ENCODE measurements at regions not wholly inside any gene's neighbourhood (a gene's known extent, or its start where the extent isn't known, plus 50 kb on each side); places are given as distances from the start of the nearest gene placed in this dataset.

DNA sequence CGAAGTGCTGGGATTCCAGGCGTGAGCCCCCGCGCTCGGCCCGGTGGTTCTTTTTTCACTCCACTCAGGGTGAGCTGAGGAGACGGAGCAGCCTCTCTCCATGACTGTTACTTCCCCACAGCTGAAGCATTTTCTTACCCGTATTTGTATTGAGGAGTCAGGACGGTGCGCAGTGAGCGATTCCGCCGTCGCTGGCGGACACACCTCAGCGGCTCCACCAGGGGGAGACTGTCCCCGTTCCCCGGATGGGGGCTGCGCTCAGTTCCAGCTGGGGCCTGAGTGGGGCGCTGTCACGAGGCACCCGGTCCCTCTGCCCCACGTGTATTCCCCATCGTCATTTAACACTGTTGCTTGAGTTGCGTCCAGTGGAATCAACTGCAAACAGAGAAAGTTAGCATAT, 844.0 kb upstream of the FRG1 start:
- intact Hi-C loops (cut with DNase I; ENCODE audit: low total_unique reads), result no loop called here
- no peak for DNase-seq (ENCODE audit: low spot score in 2 of 2)
- no peak overlapping the region for H3K4me3 ChIP-seq (ENCODE audit: low read depth, poor library complexity, severe bottlenecking)
- 95% methylated on average over 25 of the region's 25 CpGs for WGBS, 2 donors
- TF ChIP-seq POLR2A (IDR thresholded peaks at IDR 0.05) (no peak), CTCF (IDR thresholded peaks at IDR 0.05) (no peak)

DNA sequence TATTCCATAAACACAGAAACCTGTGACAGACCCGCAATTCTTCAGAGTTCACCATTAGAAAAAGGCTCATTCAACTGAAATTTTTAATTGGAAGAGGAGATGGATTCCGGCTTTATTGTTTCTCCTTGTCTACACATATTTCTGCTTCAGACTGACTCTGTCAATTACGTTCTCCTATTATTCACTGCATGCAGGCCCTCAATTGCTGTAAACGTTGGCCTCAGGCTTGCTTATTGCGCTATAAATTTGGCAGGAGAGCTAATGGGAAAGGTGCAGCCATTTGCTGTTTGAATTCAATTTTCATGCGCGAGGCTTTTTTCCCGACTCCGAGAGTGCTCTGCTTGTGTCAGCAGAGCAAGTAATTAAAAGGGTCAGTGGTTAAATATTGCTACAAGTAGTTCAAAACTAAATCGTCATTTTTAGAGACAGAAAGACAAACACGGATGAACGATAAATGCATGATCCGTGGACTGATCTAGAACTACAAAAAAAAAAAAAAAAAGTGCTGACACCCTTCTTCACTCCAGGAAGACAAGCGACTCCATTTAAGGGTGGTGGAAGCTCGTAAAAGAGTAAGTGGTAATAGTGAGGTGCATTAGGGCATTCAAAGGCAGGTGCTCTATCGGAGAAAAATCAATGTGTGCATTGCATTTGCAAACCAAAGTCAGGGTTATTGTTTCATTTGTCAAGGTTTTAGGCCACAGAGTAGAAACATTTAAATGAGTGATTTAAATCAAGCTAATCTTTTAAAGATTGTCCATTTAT, 841.6 kb upstream of the FRG1 start:
- WGBS, 2 donors, result 77 to 84% methylated on average over 16 of the region's 16 CpGs
- DNase-seq (ENCODE audit: low spot score in 2 of 2), result no peak
- TF ChIP-seq CTCF (IDR thresholded peaks at IDR 0.05), result no peak
- no peak for TF ChIP-seq POLR2A (IDR thresholded peaks at IDR 0.05)
- intact Hi-C loops (cut with DNase I; ENCODE audit: low total_unique reads), result no loop called here
- no peak overlapping the region for H3K4me3 ChIP-seq (ENCODE audit: low read depth, poor library complexity, severe bottlenecking)

- 90 to 93% methylated on average over 11 of the region's 11 CpGs for WGBS, 2 donors
- intact Hi-C loops (cut with DNase I; ENCODE audit: low total_unique reads), result no loop called here
- TF ChIP-seq CTCF (IDR thresholded peaks at IDR 0.05) (no peak), POLR2A (IDR thresholded peaks at IDR 0.05) (no peak)
- DNase-seq (ENCODE audit: low spot score in 2 of 2), result no peak
- H3K4me3 ChIP-seq (ENCODE audit: low read depth, poor library complexity, severe bottlenecking), result no peak overlapping the region
Measured at GRCh38 chr4:189113389-189113888, 827.2 kb upstream of the FRG1 start.

DNA sequence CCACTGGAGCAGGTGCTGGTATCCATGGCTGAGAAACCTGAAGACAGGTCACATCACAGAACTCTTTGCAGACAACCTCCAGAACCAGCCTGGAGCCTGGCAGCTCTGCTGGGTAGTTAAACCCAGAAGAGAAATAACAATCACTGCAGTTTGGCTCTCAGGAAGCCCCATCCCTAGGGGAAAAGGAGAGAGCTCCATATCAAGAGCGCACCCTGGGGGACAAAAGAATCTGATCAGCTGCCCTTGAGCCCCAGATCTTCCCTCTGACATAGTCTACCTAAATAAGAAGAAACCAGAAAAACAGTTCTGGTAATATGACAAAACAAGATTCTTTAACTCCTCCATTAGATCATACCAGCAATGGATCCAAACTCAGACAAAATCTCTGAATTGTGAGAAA, 823.2 kb upstream of the FRG1 start:
- TF ChIP-seq CTCF (IDR thresholded peaks at IDR 0.05) (no peak), POLR2A (IDR thresholded peaks at IDR 0.05) (no peak)
- DNase-seq (ENCODE audit: low spot score in 2 of 2), result no peak
- intact Hi-C loops (cut with DNase I; ENCODE audit: low total_unique reads), result no loop called here
- WGBS, 2 donors, result 96% methylated on average over 1 of the region's 1 CpG
- no peak overlapping the region for H3K4me3 ChIP-seq (ENCODE audit: low read depth, poor library complexity, severe bottlenecking)

DNA sequence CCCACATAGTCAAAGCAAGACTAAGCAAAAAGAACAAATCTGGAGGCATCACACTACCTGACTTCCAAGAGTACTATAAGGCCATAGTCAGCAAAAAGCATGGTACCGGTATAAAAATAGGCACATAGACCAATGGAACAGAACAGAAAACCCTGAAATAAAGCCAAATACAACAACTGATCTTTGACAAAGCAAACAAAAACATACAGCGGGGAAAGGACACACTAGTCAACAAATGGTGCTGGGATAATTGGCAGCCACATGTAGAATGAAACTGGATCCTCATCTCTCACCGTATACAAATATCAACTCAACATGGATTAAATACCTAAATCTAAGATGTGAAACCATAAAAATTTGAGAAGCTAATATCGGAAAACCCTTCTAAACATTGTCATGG, 819.3 kb upstream of the FRG1 start:
- intact Hi-C loops (cut with DNase I; ENCODE audit: low total_unique reads), result no loop called here
- no peak for DNase-seq (ENCODE audit: low spot score in 2 of 2)
- no peak overlapping the region for H3K4me3 ChIP-seq (ENCODE audit: low read depth, poor library complexity, severe bottlenecking)
- WGBS, 2 donors, result 82 to 91% methylated on average over 4 of the region's 4 CpGs
- no peak for TF ChIP-seq POLR2A (IDR thresholded peaks at IDR 0.05)

DNA sequence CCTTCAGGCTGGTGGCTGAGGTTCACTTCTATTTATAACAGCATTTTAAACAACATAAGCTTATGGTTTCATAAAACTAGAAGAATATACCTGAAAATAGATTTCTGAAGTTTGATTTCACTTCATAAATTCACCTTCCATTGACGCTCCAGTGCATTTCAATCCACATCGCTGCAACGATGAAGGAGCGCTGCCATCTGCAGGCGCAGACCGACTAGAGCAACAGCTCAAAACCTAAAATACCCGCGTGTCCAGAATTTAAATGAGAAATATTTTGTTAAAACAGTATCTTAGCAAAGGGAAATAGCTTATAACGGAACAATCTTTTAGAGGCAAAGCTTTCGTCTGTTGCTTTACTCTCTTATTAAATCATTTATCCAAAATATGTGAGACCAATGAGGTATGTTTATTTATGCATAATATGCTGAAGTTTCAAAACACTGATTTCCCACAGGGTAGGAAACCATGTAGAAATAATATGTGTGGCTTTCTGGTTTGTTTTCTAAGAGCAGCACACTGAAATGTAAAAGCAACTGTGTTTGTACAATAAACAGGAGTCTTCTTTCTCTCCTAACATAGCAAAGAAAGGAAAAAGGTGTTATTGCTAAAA, 816.4 kb upstream of the FRG1 start:
- TF ChIP-seq POLR2A (IDR thresholded peaks at IDR 0.05) (no peak), CTCF (IDR thresholded peaks at IDR 0.05) (no peak)
- intact Hi-C loops (cut with DNase I; ENCODE audit: low total_unique reads), result no loop called here
- no peak overlapping the region for H3K4me3 ChIP-seq (ENCODE audit: low read depth, poor library complexity, severe bottlenecking)
- no peak for DNase-seq (ENCODE audit: low spot score in 2 of 2)
- WGBS, 2 donors, result 33 to 34% methylated on average over 10 of the region's 10 CpGs

Measured in lower leg skin (tissue), 4 donors.